ENCODE measurements at regions not wholly inside any gene's neighbourhood (a gene's known extent, or its start where the extent isn't known, plus 50 kb on each side); places are given as distances from the start of the nearest gene placed in this dataset.
A peak's percentile ranks its signal among the peaks of the same experiment; 100 is the strongest.
"Not testable (repeated sequence)": the region's sequence is repeated elsewhere in the genome, so short reads cannot be mapped to it uniquely, and the experiment has no call there.

DNA sequence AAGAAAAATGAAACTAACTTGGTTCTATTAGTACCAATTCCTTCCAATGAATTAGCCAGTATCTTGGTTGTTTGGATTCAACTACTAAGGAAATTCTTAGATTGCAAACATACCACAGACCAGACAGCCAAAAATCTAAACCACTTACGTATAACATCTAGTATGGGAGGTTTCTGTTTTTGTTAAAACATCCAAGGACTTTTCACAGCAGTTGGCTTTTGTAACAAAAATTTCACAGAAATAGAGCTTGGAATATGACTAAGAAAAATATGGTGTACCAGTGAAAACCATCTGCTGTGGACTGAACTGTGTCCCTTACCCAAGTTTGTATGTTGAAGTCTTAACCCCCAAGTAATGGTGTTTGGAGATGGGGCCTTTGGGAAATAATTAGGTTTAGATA, 199.2 kb downstream of the OTOL1 start:
- Mint-ChIP-seq H3K36me3 (no peaks in the 10 kb centered on the region), H3K9me3 (peaks cover 3% of the 10 kb centered on the region), H3K27me3 (no peaks in the 10 kb centered on the region), H3K4me3 (no peak overlapping the region), H3K4me1 (no peaks in the 10 kb centered on the region), H3K27ac (no peak overlapping the region)
- ATAC-seq = no peak

DNA sequence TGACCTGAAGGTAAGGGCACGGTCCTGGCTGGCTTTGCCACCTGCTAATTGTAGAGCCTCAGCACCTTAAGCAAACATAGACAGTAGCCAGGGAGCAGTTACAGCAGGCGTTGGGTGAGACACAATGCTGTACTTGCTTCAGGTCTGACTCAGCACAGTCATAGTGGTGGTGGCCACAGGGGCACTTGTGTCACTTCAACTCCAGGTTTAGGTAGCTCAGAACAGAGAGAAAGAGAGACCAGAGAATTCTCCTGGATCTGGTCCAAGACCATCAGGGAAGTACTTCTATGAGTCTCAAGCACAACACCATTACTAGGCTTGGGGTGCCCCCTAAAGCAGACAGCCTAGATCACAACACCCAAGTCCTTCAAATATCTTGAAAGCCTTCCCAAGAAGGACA, 204.4 kb downstream of the OTOL1 start:
- ATAC-seq = no peak
- no peaks in the 10 kb centered on the region for H3K4me1 Mint-ChIP-seq

DNA sequence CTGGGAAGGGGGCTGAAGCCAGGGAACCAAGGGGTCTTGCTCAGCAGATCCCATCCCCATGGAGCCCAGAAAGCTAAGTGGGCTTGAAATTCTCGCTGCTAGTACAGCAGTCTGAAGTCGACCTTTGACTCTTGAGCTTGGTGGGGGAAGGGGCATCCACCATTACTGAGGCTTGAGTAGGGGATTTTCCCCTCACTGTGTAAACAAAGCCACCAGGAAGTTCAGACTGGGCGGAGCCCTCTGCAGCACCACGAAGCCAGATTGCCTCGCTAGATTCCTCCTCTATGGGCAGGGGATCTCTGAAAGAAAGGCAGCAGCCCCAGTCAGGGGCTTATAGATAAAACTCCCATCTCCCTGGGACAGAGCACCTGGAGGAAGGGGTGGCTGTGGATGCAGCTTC, 210.6 kb downstream of the OTOL1 start:
- not testable (repeated sequence) for ATAC-seq, H3K4me1 Mint-ChIP-seq, H3K27me3 Mint-ChIP-seq, H3K36me3 Mint-ChIP-seq, H3K27ac Mint-ChIP-seq, H3K4me3 Mint-ChIP-seq, H3K9me3 Mint-ChIP-seq

More for the DNA sequence above, 204.4 kb downstream of the OTOL1 start:
- no peaks in the 10 kb centered on the region for H3K9me3 Mint-ChIP-seq
- H3K27me3 Mint-ChIP-seq = no peaks in the 10 kb centered on the region
- no peak overlapping the region for H3K4me3 Mint-ChIP-seq
- H3K27ac Mint-ChIP-seq = no peak overlapping the region
- no peaks in the 10 kb centered on the region for H3K36me3 Mint-ChIP-seq

DNA sequence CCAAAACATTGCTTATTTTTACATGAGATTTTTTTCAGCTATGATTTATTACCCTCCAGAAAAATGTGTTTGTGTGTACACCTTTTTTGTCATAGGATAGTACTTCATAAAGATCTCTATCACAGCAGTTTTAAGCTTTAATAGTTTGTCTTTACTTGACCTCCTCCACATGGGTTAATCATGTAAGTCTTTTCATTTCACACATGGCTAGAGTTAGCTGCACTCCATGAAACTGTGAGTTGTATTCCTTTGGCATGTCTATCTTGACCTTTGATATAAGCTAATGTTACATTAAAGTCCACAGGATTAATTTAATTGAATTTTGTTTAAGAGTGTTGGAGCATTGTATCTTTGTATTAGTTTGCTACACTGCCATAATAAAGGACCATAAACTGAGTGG, 217.1 kb downstream of the OTOL1 start:
- H3K27ac Mint-ChIP-seq = no peak overlapping the region
- H3K27me3 Mint-ChIP-seq = no peaks in the 10 kb centered on the region
- H3K9me3 Mint-ChIP-seq = peaks cover 4% of the 10 kb centered on the region
- ATAC-seq = no peak
- no peaks in the 10 kb centered on the region for H3K36me3 Mint-ChIP-seq
- H3K4me3 Mint-ChIP-seq = no peak overlapping the region
- H3K4me1 Mint-ChIP-seq = no peaks in the 10 kb centered on the region

DNA sequence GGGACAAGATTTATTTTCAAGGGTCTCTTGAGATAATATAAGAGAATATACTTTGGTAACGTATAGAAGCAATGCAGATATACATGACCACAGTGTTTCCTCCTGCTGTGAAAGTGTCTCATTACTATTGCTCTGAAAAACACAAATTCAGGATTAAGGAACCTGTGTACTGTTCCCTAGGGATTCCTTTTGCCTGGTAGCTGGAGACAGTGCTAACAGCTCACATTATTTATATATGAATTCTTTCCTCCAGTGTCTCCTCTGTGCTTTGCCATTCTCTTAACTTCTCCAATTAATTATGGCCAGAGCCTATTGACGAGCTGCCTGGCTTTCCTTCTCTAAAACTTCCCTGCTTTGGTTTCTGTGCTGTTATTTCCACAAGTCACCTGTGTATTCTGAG, 235.4 kb downstream of the OTOL1 start:
- Mint-ChIP-seq H3K27me3 (no peaks in the 10 kb centered on the region), H3K36me3 (no peaks in the 10 kb centered on the region), H3K4me1 (no peaks in the 10 kb centered on the region), H3K4me3 (no peak overlapping the region), H3K27ac (no peak overlapping the region), H3K9me3 (peaks cover 3% of the 10 kb centered on the region)
- no peak for ATAC-seq

DNA sequence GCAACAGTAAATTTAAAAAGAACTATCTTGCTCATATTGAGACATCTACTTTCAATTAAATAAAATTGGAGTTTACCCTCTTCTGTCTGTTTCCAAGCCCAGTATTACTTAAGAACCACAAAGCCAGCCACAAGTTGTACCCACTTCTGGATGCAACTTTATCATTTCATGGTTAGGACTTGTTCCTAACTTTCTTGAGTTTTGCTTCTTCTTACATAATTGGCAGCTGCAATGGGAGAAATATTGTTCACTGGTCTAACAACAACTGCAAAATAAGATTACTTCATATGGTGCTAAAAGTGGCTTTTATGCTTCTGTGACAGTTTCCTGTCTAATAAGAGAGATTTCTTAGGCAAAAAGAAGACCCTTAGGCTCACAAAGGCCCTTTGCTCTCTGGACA, 240.6 kb downstream of the OTOL1 start:
- Mint-ChIP-seq H3K36me3 (no peaks in the 10 kb centered on the region), H3K27ac (no peak overlapping the region), H3K9me3 (peaks cover 4% of the 10 kb centered on the region), H3K4me1 (no peaks in the 10 kb centered on the region), H3K4me3 (no peak overlapping the region), H3K27me3 (no peaks in the 10 kb centered on the region)
- ATAC-seq = no peak

DNA sequence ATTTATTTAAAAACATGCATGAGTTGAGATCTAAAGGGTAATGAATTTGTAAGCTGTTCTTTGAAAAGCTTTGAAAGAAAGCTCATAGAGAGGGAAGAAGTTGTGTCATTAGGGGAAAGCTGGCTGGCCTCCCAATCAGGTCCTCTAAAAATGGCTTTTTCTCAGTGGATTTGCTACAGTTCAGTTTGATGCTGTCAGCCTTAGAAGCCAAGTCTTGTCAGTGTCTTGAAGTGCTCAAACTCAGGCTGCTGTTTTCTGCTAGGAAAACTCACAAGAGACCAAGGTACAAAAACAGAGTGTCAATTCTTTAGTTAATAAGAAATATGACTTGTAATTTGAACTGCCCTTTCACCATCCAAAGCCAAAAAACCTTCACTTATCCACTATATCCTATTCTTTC, 243.8 kb downstream of the OTOL1 start:
- Mint-ChIP-seq H3K27me3 (no peaks in the 10 kb centered on the region), H3K9me3 (peaks cover 6% of the 10 kb centered on the region), H3K27ac (no peak overlapping the region), H3K36me3 (no peaks in the 10 kb centered on the region), H3K4me3 (no peak overlapping the region), H3K4me1 (no peaks in the 10 kb centered on the region)
- ATAC-seq = no peak

DNA sequence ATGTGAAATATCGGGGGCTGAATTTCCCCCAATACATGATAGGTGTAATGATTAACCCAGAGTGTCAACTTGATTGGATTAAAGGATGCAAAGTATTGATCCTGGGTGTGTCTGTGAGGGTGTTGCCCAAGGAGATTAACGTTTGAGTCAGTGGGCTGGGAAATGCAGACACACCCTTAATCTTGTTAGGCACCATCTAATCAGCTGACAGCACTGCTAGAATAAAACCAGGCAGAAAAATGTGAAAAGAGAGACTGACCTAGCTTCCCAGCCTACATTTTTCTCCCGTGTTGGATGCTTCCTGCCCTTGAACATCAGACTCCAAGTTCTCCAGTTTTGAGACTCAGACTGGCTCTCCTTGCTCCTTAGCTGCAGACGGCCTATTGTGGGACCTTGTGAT, 247.8 kb downstream of the OTOL1 start:
- Mint-ChIP-seq H3K4me1 (no peaks in the 10 kb centered on the region), H3K27me3 (no peaks in the 10 kb centered on the region), H3K9me3 (peaks cover 6% of the 10 kb centered on the region), H3K36me3 (no peaks in the 10 kb centered on the region), H3K27ac (no peak overlapping the region), H3K4me3 (no peak overlapping the region)
- ATAC-seq = no peak

DNA sequence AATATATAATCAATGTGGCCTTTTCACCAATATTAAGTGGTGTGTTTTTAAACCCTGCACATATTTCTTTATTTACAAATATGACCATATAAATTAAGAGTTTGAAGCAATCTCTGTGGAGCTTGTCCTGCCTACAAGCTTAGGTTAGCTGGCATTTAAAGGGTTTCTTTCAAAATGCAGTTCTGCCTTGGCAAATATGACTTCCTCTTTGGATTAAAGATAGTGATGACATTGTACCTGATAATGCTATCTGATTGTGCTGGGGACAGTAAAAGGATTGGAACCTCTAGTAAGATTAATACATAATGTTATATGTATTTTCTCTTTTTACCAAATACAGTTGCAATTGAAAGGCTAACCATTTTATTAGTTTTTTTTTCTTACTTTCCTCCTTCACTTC, 249.1 kb downstream of the OTOL1 start:
- H3K9me3 Mint-ChIP-seq = peaks cover 6% of the 10 kb centered on the region
- H3K4me3 Mint-ChIP-seq = no peak overlapping the region
- H3K36me3 Mint-ChIP-seq = no peaks in the 10 kb centered on the region
- ATAC-seq = no peak
- no peak overlapping the region for H3K27ac Mint-ChIP-seq
- no peaks in the 10 kb centered on the region for H3K27me3 Mint-ChIP-seq
- H3K4me1 Mint-ChIP-seq = no peaks in the 10 kb centered on the region

DNA sequence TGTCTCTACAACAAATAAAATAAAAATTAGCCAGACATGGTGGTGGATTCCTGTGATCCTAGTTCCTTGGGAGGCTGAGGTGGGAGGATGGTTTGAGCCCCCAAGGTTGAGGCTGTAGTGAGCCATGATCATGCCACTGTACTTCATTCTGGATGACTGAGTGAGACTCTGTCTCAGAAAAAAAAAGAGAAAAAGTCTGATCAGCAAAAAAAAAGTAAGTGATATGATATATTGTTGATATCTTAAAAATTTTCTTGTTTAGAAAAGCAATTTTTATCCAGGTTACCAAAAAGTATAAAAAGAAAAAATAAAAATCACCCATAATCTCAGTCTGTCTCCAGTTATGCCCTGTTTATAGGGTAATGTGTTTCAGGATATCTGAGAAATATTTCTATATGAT, 251.4 kb downstream of the OTOL1 start:
- no peak for ATAC-seq
- H3K4me1 Mint-ChIP-seq = no peaks in the 10 kb centered on the region
- H3K36me3 Mint-ChIP-seq = no peaks in the 10 kb centered on the region
- no peaks in the 10 kb centered on the region for H3K27me3 Mint-ChIP-seq
- H3K27ac Mint-ChIP-seq = no peak overlapping the region
- H3K4me3 Mint-ChIP-seq = no peak overlapping the region
- no peaks in the 10 kb centered on the region for H3K9me3 Mint-ChIP-seq

DNA sequence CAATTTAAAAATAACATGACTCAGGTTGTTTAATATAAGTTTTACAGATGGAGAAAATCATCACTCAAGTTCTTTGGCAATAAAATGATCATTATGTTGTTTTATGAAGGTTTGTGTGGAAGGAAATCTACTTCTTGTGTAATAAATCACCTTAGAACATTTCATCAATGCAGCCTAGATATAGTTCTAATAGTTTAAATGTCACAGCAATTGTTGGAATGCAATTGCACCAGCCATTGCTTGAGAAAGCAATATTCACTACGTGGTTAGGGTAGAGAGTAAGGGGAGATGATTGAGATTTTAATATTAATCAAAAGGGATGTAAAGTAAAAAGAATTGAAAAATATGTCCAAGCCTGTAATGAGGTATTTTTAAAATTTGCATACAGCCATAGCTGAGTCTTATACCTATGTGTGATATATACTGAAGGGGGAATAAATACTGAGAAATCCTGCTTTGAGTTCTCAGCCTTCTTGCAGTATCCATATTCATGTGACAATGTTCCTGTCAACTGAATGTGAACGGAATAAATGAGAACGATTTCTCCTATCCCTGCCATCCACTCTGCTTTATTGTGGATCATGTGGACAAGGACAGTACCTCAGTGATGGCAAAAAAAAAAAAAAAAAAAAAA, 257.9 kb downstream of the OTOL1 start:
- no peak overlapping the region for H3K4me3 Mint-ChIP-seq

DNA sequence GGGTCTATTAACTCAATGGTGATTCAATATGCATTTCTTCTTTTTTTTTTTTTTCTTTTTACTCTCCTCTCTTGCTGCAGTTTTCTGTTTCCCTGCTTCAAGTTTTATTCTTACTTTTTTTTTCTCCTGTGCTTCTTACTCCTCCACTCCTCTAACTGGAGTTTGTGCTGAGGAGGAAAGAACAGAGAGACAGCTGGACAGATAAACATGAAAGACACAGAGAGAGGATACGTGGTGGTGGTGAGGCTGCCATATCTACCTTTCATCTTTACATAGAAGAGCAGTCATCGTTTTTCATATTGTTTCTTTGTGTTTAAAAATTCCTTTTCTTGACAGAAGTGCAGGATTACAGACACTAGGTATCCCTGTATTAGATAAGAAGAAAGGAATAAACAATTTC, 262.8 kb downstream of the OTOL1 start:
- no peak for ATAC-seq
- Mint-ChIP-seq H3K4me1 (no peaks in the 10 kb centered on the region), H3K4me3 (no peak overlapping the region), H3K9me3 (peaks cover 4% of the 10 kb centered on the region), H3K27me3 (no peaks in the 10 kb centered on the region), H3K27ac (no peak overlapping the region), H3K36me3 (no peaks in the 10 kb centered on the region)

More for the DNA sequence above, 257.9 kb downstream of the OTOL1 start:
- H3K9me3 Mint-ChIP-seq = peaks cover 5% of the 10 kb centered on the region
- H3K4me1 Mint-ChIP-seq = no peaks in the 10 kb centered on the region
- H3K27me3 Mint-ChIP-seq = no peaks in the 10 kb centered on the region
- ATAC-seq = no peak
- H3K36me3 Mint-ChIP-seq = no peaks in the 10 kb centered on the region
- no peak overlapping the region for H3K27ac Mint-ChIP-seq

DNA sequence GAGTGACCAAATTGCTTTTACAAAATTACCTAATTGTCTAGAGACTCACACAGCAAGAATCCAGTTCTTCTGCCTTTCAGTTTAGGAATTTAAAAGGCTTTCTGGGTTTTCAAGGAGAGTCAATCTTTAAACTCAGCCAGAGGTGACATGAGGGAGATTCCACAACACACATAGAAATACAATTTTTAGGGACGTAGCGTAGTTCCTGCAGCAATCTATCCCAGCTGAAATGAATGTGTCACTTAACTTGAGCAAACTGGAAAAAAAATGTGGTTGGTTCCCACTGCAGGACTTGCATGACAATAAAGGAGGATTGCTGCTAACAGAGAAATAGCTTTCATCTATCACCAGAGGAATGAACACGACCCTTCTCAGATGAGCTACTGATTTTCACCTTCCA, 269.7 kb downstream of the OTOL1 start:
- no peak overlapping the region for H3K27ac Mint-ChIP-seq

DNA sequence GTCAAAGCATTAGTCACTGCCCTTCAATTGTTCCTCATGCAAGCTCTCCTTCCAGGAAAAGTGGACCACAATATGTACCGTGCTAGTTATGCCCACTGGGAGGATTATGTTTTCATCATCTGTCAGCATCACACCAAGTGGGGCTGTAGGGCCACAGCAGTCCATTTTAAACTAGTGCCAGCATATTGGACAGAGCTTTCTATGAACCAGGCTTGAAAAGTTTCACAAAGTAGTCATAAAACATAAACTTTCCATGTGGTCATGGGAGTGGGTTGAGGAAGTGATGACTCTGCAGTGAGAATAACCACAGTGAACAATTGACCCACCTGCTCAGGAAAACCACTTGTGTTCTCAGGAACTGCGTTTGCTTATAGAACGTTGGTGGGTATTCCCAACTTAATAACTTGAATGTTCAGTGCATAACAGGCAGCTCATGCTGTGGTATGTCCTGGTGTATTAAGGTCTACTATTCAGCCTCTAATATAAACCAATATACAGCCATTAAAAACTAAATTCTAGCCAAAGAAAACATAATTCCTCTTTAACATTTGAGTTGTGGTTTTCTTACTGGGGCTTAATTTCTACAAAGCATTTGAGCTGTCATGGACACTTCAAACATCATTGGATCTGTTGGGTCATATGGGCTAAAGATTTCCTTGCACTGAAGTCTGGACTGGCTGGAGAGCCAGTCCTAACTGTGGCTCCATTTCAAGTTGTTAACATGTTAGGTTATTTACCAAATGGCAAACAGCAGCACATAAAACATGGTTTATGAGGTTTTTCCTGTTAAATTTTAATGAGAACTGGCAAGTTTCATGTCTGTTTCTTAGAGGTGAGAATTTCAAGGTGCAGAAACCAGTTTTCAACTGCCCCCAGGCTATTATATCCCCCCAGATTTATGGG, 274.1 kb downstream of the OTOL1 start:
- peak; percentile 55 for ATAC-seq
- H3K27ac Mint-ChIP-seq = no peak overlapping the region
- no peak overlapping the region for H3K4me3 Mint-ChIP-seq

More for the DNA sequence above, 269.7 kb downstream of the OTOL1 start:
- H3K9me3 Mint-ChIP-seq = no peaks in the 10 kb centered on the region
- no peaks in the 10 kb centered on the region for H3K36me3 Mint-ChIP-seq
- no peak overlapping the region for H3K4me3 Mint-ChIP-seq
- no peak for ATAC-seq
- no peaks in the 10 kb centered on the region for H3K4me1 Mint-ChIP-seq
- H3K27me3 Mint-ChIP-seq = no peaks in the 10 kb centered on the region

DNA sequence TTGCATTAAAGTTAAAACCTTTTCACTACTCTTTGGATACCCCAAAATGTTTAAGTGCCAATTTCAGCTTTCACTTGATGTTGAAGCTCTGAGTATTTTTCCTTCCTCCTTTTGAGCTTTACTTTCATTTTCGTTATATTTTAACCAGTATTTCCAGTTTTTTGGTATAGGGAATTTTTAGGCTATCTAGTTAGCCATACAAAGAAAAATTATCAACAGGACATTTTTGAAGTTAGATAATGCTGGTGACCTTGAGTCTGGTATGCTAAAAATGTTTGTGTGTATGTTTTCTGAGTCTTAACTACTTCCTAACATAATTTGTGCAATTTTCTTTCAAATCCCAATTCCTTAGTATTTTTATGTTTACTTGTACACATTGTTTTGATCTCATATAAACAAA, 284.8 kb downstream of the OTOL1 start:
- H3K36me3 Mint-ChIP-seq = no peaks in the 10 kb centered on the region
- ATAC-seq = no peak
- no peaks in the 10 kb centered on the region for H3K4me1 Mint-ChIP-seq

More for the DNA sequence above, 274.1 kb downstream of the OTOL1 start:
- Mint-ChIP-seq H3K27me3 (no peaks in the 10 kb centered on the region), H3K36me3 (no peaks in the 10 kb centered on the region), H3K4me1 (no peaks in the 10 kb centered on the region), H3K9me3 (no peaks in the 10 kb centered on the region)

More for the DNA sequence above, 284.8 kb downstream of the OTOL1 start:
- no peak overlapping the region for H3K4me3 Mint-ChIP-seq
- no peak overlapping the region for H3K27ac Mint-ChIP-seq
- no peaks in the 10 kb centered on the region for H3K9me3 Mint-ChIP-seq
- H3K27me3 Mint-ChIP-seq = no peaks in the 10 kb centered on the region

All from stimulated activated memory B cell treated with anti-CD40 and anti-IgM and Interleukin-4, amounts not matched to agents 10 μg/mL and 1 μg/mL and 100 μg/mL, for 72 hours (primary cell).